GM21447 (cell line): ENCODE measurements at regions not wholly inside any gene's neighbourhood (a gene's known extent, or its start where the extent isn't known, plus 50 kb on each side); places are given as distances from the start of the nearest gene placed in this dataset.

Experiments
- ATAC-seq: cut with Tn5 transposase; IDR thresholded peaks from one replicate; pipeline ENCODE4 v1.9.1; 2021; ENCODE audit not compliant: unreplicated experiment

DNA sequence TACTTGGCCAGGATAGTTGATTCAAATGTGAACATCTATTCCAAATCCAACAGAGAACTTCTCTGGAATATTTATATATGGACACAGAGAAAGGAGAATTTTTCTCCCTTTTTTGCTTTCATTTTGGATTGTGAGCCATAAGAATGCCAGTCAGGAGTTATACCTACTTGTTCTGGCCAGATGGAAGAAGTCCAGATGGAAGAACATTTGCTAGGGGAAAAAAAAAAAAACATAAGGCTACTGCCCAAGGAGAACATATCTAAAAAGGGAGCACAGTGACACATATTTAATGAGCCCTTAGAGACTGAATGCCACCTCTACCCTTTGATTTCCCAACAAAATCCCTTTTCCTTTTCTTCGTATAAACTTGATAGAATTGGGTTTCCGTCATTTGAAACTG lies 61.7 kb upstream of the PPP2R2B start:
- no peak for ATAC-seq

DNA sequence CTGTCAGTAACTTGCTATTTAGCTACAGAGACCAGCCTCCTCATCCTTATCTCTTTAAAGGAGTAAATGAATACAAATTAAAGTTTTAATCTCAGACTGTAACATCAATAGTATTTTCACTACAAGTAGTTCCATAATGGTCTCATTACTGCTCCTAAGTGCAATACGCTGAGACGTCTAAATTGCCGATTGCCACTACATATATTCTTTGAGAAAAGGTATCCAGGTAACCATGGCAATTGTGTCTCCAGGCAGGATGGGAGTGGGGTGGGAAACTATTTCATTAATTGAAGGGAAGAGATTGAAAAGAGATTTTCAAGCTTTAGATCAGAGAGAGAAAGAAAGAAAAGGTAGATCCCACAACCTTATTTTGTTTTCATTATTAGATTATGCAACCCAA lies 65.5 kb upstream of the PPP2R2B start:
- ATAC-seq = no peak

DNA sequence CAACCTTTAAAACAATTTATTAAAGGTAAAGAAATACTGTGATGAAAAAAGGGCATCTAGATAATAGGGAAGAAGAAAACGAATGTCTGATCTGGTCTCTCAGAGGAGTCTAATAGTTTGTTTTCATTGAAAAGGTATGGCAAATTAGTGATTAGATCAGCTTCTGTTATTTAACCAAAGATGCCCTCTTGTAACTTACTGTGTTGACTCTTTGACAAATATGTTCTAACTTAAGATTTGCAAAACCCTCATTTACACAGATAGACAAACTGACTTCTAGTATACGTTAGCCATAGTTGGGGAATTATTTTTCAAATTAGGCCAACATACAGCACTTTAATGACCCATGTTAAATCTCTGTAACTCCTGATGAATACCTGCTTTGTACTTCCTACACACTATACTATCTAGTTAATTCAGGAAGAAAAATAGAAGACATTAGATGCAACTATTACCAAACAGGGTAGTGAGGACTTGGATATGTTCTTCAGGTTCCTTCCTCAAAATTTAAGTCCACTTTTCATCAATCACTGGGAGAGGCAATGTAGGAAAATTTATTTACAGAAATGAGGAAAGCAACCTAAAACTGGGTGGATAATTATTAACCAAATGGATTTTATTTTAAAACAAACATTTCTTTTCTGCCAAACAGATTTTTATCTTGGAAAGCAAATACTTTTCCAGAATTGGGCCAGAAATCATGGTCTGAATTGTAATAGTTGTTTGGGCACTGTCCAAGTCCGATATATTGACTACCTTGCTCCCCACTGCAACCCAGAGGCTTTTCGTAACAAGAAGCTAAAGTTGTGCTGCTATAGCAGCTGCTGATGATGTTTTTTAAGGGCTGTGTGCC lies 66.4 kb upstream of the PPP2R2B start:
- no peak for ATAC-seq

DNA sequence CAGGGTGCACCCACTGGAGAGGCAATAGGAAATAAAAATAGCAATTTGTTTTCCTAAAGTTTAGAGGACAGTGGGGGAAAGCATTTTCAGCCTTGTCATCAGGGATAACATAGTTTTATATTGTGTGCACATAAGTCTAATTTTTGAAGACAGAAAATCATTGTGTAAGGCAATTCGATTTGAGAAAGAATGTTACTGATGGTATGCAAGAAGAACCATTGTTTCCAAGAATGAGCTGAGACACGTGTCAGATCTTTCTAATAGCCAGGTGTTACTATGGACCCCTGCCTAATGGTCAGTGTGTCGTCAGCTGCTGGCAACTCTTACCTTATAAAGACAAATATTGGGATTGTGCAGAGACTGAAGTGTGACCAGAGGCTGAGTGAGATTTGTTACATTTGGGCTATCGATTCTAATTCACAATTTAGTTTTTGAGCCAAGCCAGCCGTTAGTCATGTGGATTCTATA lies 67.1 kb upstream of the PPP2R2B start:
- no peak for ATAC-seq

DNA sequence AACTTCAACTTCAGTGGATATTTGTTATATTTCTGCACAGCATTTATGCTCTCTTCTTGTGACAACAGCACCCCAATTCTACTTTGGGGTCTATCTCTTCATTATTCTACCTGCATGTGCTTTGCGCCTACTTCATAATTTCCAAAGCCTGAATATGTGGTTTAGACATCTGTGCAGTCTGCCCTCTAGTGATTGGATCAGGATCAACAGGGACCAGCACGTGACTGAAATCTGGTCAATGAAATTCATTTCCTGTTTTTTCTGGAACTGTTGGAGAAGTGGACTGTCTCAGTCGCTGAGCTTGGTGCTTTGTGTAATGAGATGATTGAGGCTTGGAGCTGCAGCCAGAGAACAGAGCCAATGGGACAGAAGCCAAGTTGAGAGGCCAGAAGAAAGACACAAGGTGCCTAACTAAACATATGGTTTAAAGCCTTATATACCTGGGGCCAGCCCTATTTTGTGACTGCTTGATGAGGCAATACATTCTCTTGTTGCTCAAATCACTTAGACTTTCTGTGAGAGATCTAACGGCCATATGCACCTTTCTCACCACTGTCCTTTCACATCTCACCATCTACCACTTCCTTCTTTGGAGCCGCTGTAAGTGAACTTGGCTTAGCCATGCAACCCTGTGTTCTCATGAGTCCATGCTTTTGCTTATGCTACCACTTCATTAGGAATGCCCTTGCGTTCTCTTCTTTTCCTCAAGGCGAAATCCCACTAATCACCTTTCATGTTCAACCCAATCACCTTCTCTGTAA lies 68.8 kb upstream of the PPP2R2B start:
- ATAC-seq = no peak

DNA sequence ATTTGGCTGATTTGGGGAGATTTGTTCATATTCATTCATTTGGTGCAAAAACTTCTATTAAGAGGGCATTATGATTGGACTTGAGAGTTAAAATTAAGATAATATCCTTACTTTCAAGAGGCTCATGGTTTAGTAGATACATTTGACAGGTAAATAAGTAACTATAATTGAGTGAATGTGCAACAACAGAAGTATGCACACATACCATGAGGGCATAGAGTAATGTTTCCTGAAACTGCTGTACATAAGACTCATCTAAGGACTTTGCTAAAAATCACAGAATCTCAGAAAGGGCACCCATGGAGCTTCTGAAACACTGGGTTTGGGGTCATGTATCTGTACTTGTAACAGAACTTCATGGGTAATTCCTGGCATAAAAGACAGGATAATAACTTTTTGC lies 70.1 kb upstream of the PPP2R2B start:
- ATAC-seq = no peak

DNA sequence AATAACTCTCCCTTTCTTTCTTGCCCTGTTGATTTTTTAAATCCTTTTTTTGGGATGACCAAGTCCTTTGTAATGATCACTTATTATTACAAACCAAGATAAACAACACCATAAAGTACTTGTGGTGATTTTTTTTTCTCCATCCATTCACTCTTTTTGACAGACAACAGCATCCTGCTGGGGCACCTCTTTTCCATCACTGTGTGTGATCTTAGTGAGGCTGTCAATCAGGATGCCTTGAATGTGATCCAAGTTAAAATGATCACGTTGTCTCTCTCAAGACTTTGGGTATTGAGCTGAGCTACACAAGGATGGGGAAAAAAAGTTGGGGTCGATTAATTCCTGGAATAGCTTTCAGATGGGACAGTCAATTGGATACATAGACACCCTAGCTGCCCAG lies 73.6 kb upstream of the PPP2R2B start:
- no peak for ATAC-seq

DNA sequence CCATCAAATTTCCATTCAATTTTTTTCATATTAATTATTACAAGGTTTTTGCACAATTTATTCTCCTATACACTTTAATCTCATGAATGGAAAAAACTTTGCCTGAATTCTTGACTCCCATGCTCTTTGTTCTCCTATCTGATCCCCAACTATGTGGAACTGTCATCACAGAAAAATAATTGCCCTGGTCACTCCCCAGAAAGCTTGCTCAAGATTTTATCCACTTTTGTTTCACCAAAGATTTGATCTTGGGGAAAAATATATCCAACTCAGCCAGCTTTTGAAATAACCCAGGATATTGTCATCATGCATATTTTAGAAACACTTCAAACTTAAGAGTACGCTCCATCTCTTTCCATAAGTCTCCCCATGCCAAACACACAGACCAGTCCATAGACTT lies 77.7 kb upstream of the PPP2R2B start:
- no peak for ATAC-seq

DNA sequence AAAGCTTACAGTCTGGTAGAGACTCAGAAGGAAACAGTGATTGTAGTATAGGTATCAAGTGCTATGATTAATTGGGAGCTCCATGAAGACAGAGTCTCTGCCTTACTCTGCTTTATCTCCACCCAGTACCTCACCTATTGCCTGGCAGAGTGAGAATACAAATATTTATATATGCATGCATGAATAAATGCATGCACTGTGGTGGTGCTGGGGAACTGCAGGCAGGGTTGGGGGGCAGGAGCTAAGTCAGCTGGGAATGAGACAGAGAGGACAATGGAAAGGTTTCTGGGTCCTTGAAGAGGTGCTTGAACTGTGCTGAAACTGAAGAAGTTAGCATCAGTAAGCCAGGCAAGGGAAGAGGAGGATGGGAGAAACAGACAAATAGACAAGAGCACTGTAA lies 80.8 kb upstream of the PPP2R2B start:
- no peak for ATAC-seq

DNA sequence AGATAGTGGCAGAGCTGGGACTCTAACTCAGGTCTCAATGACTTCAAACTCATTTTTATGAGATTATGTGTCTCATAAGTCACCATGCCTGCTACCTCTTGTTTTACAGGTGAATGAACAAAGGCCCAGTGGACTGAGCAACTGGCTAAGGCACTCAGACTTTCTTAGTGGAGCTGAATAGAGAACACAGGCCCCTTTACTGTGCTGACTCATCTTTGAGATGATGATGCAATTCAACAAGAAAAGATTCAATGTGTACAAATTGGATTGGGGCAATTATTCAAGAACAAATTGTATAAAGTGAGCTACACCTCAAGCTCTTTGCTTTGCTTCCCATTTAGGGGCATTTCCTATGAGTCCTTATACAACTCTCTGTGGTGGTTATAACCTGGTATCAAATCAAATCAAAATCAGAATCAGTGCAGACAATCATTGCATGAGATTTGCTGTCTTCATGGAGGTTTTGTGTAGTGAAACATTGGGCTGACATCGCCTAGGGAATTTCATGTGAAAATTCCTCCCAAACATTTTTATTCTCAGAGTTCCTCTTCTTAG lies 84.3 kb upstream of the PPP2R2B start:
- ATAC-seq = no peak

DNA sequence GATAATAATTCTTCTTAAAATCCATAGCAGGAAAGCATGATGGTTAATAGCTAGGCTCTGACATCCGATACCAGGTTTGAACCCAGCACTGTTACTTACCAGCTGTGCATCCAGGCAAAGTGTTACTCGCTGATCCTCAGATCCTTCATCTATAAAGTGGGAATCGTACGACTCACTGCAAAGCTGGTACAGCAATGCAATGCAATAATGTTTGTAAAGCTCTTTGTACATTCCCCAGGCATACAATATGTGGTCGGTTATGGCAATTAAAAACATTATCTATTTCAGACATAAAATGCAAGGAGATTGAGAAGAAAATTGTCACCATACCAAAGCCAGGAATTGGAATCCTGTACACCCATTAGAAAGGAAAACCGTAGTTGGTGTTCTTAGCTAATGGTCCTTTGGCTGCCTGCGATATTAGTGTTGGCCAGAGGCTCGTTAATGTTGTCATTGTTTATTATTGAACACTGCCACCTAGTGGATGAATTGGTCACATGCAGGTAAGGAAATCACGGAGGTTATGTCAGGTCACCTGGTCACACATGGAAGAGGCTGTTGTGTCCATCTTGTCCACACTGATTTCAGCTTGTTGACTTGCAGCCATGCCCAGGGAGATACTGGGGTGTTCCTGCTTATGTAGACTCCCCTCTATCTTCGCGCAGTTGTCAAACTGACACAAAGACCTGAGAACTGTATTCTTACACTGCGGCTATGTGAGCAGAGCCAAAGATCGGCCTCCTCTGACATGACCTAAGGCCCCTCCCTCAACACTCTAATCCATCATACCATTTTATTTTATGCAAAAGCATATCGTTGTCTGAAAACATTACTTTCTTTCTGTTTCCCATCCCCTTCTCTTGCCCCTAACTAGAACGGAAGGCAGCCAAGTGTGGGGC lies 87.5 kb upstream of the PPP2R2B start:
- peak; percentile 94 for ATAC-seq

DNA sequence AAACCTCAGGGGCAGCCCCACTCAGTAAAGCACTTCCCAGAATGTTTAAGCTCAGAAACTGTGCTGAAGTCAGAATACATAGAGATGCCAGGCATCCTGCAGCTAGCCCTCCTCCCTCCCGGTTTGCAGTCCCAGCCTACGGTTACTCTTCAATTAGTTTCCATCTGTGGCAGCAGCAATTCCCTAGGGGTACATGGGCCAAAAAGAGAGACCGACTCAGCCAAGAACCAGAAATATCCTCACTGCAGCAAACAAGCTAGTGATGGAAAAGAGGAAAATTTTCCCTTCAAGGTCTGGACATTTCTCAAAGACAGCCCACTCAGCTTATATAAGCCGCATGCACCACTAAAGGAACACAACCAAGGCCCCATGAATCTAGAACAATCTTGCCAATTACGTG lies 89.1 kb upstream of the PPP2R2B start:
- no peak for ATAC-seq

DNA sequence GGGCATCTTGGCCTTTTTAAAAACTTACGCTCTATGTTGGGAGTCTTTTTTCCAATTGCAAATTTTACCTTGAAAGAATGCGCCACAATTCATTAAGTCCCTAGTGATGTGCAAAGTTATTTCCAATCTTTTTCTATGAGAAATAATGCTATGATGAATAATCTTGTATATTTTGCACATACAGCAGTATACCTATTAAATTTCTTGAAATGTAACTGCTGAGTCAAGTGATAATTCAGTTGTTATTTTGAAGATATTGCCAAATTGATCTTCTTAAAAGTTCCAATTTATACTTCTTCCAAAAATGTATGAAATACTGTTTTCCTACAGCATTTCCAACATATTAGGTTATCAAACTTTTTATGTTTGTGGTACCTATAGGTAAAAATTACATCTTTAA lies 92.8 kb upstream of the PPP2R2B start:
- ATAC-seq = no peak

DNA sequence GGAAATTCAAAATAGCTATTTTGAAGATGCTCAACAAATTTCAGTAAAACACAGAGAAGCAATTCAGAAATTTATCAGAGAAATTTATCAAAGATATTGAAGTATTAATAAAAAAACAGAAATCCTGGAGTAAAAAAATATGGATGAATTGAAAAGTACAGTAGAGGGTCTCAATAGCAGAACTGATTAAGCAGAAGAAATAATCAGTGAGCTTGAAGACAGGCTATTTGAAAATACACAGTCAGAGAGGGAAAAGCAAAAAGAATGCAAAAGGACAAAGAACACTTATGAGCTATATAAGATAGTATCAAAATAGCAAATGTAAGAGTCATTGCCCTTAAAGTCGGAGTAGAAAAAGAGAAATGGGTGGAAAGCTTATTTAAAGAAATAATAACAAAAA lies 107.9 kb upstream of the PPP2R2B start:
- no peak for ATAC-seq

DNA sequence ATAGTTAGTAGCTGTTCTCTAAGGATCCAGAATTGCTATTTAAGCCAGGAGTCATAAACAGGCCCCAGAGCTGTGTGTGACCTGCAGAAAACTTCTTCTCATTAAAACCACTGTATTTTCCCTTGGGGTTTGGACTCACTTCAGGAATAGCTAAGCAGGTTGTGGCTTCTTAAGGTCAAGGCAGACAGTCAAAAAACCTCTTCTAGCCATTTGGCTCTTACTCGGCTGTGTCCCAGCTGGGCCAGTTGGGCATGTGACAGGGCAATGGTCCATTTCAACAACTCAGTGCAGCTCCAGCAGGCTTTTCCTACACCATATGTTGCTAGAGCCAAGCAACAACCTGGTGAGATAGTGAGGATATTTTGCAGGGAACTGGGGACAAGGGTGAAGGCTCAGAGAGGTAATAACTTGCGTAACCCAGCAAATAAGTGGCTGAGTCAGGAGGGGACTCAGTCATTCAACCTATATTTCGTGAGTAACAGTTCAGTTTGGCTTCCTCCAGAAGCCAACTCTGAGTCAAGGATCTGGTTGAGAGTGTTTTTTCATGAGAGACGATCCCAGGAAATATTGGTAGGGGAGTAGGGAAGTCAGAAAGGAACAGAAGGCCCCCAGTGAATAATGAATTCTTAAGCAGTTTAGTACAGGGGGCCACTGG lies 115.4 kb upstream of the PPP2R2B start:
- no peak for ATAC-seq

DNA sequence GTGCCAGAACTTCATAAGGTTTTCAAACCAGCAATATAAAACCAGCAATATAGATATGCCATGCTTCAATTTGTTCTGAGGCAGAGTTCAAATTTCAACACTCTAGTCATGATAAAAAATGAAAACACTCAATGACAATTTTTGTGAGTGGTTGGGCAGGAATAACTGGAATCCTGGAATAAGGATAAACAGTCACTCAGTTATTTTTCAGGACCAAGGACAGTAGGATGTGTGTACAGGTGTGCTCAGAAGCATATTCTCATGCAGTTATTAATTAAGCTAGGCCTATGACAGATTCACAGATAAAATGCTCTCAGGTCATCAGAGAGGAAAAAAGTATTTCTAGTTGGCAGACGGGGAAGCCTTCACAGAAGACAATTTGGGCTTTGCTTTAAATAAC lies 117.3 kb upstream of the PPP2R2B start:
- no peak for ATAC-seq

DNA sequence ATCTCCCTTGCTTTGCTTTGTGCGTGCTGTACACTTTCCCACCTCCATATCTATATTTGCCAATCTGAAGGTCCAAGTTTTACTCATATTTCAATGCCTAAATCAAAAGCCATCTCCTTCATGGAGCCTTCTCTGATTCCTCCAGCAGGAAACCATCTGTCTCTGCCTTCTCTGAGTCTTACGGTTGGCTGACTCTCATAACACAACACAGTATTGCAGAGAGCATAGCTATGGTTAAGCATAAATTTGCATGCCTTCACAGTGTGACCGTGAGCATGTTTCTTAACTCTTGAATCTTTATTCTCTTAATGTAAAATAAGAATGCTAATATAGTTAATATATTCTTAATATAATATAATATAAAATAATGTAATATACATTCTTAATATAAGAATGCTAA lies 136.8 kb upstream of the PPP2R2B start:
- no peak for ATAC-seq

DNA sequence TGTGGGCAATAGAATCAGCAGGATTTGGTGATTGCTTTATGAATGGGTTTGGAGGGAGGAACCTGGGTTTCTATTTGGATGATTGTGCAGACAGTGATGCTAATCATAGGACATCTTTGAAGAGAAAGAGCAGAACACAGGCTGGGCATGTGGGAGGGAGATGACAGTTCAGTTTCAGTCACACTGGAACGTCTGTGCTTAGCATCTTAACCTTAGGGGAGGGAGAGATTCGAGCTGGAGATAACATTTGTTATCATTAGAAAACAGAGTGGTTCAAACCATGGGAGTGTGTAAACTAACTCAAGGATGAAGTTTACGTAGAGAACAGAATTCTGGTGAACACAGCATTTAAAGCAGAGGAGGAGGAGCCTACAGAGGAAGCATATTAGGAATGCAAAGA lies 138.6 kb upstream of the PPP2R2B start:
- no peak for ATAC-seq

DNA sequence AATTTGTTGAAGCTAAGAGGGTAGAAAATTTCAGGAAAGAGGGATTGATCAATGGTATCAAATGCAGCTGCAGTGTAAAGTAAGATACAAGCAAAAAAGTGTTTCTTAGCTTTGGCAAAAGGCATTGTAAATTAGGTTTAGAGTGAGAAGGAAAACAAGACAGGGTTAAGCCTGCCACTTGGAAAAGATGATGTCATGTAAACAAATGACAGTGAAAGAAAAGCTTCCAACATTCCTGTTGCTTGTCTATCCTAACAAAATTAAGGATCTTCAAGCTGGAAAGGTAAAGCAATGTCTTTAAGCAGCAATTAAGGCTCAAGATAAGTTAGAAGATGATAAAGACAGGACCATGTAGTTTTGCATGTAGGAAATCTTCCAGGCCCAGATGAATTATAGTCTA lies 139.1 kb upstream of the PPP2R2B start:
- ATAC-seq = no peak

DNA sequence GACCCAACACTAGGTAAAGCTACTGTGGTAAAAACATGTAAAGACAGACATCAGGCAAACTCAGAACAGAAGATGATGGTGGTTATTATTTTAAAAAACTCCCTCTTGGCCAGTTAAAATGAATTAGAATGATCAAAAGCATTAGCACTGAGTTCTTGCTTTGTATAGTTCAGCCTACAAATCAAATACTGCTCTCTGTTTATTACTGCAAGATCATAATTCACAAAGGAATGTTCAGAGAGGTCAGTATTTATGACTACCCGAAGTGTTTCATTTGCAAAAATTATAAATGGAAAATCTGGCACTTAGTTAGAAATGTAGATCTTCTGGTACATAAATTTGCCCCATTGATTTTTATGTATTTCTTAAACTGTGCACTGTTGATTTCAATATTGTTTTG lies 140.3 kb upstream of the PPP2R2B start:
- ATAC-seq = no peak
